Neural progenitor cell (in vitro differentiated cells): ENCODE measurements at regions not wholly inside any gene's neighbourhood (a gene's known extent, or its start where the extent isn't known, plus 50 kb on each side); places are given as distances from the start of the nearest gene placed in this dataset.

ENCODE experiments used
- DNase-seq: peaks from one replicate; pipeline ENCODE4 v3.0.0-alpha.2; 2016; ENCODE audit warnings: low spot score
- H2AFZ ChIP-seq: fragments of 200-600 bp; sonication (generic); replicated peaks from 2 replicates; pipeline ENCODE4 v1.6.1; 2016; ENCODE audit warnings: antibody characterized with exemption
- H3F3A ChIP-seq: fragments of 200-600 bp; sonication (generic); 2 replicates; pipeline ENCODE4 v1.6.1; 2016; ENCODE audit warnings: antibody characterized with exemption, low read depth
- H3K27ac ChIP-seq: fragments of 200-600 bp; sonication (generic); 2 replicates; pipeline ENCODE4 v1.5.1; 2016; ENCODE audit warnings: mild to moderate bottlenecking
- H3K27me3 ChIP-seq: fragments of 200-600 bp; sonication (generic); 2 replicates; pipeline ENCODE4 v1.6.1; 2016; ENCODE audit warnings: mild to moderate bottlenecking, moderate library complexity
- H3K36me3 ChIP-seq: fragments of 200-600 bp; sonication (generic); 2 replicates; pipeline ENCODE4 v1.5.1; 2016
- H3K4me1 ChIP-seq: fragments of 200-600 bp; sonication (generic); 2 replicates; pipeline ENCODE4 v1.6.1; 2016; ENCODE audit warnings: mixed run types
- H3K4me2 ChIP-seq: fragments of 200-600 bp; sonication (generic); 2 replicates; pipeline ENCODE4 v1.6.1; 2016
- H3K4me3 ChIP-seq: fragments of 200-600 bp; sonication (generic); 2 replicates; pipeline ENCODE4 v1.5.1; 2016
- H3K79me2 ChIP-seq: fragments of 200-600 bp; sonication (generic); 2 replicates; pipeline ENCODE4 v1.6.1; 2016; ENCODE audit warnings: low read depth
- H3K9ac ChIP-seq: fragments of 200-600 bp; sonication (generic); 2 replicates; pipeline ENCODE4 v1.6.1; 2016
- H3K9me3 ChIP-seq: fragments of 200-600 bp; sonication (generic); 2 replicates; pipeline ENCODE4 v1.5.1; 2016; ENCODE audit warnings: low read depth
- H4K20me1 ChIP-seq: fragments of 200-600 bp; sonication (generic); 2 replicates; pipeline ENCODE4 v1.6.1; 2016; ENCODE audit warnings: low read depth
- H3K27ac Mint-ChIP-seq: 3 replicates; pipeline ENCODE4 v1.8.0; 2021; ENCODE audit warnings: mixed read lengths
- H3K27me3 Mint-ChIP-seq: 2 replicates; pipeline ENCODE4 v1.8.0; 2022; ENCODE audit warnings: low read depth, mild to moderate bottlenecking, inconsistent platforms, moderate library complexity, mixed read lengths; ENCODE audit not compliant: insufficient read depth
- H3K36me3 Mint-ChIP-seq: 3 replicates; pipeline ENCODE4 v1.8.0; 2021; ENCODE audit warnings: mixed read lengths
- H3K4me1 Mint-ChIP-seq: 3 replicates; pipeline ENCODE4 v1.8.0; 2021; ENCODE audit warnings: mixed read lengths
- H3K4me3 Mint-ChIP-seq: 3 replicates; pipeline ENCODE4 v1.8.0; 2021; ENCODE audit warnings: mild to moderate bottlenecking, moderate library complexity, mixed read lengths
- H3K9me3 Mint-ChIP-seq: 3 replicates; pipeline ENCODE4 v1.8.0; 2020; ENCODE audit warnings: mixed read lengths
- CTCF ChIP-seq: fragments of 200-600 bp; sonication (generic); IDR thresholded peaks from 2 replicates; pipeline ENCODE4 v1.5.1; 2017; ENCODE audit warnings: antibody characterized with exemption, mild to moderate bottlenecking
- EZH2 ChIP-seq: fragments of 200-600 bp; sonication (generic); IDR thresholded peaks from 2 replicates; pipeline ENCODE4 v1.6.1; 2017; ENCODE audit warnings: antibody characterized with exemption, mild to moderate bottlenecking, moderate library complexity
- EZH2phosphoT487 ChIP-seq: fragments of 200-600 bp; sonication (generic); IDR thresholded peaks from 2 replicates; pipeline ENCODE4 v1.6.1; 2017; ENCODE audit warnings: antibody characterized with exemption

GRCh38 chr5:104915226-104915625 is 1352.6 kb upstream of the NUDT12 start:
- Histone ChIP-seq H4K20me1 (no peaks in the 10 kb centered on the region), H3K36me3 (no peaks in the 10 kb centered on the region), H3K27me3 (no peaks in the 10 kb centered on the region), H3F3A (no peaks in the 10 kb centered on the region), H3K4me3 (no peak overlapping the region), H3K9ac (no peak overlapping the region), H3K27ac (no peak overlapping the region), H3K9me3 (no peaks in the 10 kb centered on the region), H2AFZ (no peak overlapping the region), H3K79me2 (no peaks in the 10 kb centered on the region), H3K4me1 (peaks cover 7% of the 10 kb centered on the region), H3K4me2 (no peak overlapping the region)
- peak; percentile 63 for DNase-seq
- Mint-ChIP-seq H3K4me1 (peaks cover 13% of the 10 kb centered on the region), H3K27me3 (no peaks in the 10 kb centered on the region), H3K27ac (no peak overlapping the region), H3K4me3 (no peak overlapping the region), H3K9me3 (no peaks in the 10 kb centered on the region), H3K36me3 (no peaks in the 10 kb centered on the region)
- no peak for TF ChIP-seq CTCF
- TF ChIP-seq EZH2: no peak
- no peak for TF ChIP-seq EZH2phosphoT487

GRCh38 chr5:104914536-104915070 is 1352.0 kb upstream of the NUDT12 start:
- Histone ChIP-seq H3K27ac (no peak overlapping the region), H3K4me2 (no peak overlapping the region), H3F3A (no peaks in the 10 kb centered on the region), H3K79me2 (no peaks in the 10 kb centered on the region), H3K27me3 (no peaks in the 10 kb centered on the region), H3K9me3 (no peaks in the 10 kb centered on the region), H3K4me3 (no peak overlapping the region), H3K4me1 (peaks cover 7% of the 10 kb centered on the region), H2AFZ (no peak overlapping the region), H4K20me1 (no peaks in the 10 kb centered on the region), H3K9ac (no peak overlapping the region), H3K36me3 (no peaks in the 10 kb centered on the region)
- Mint-ChIP-seq H3K4me1 (peaks cover 13% of the 10 kb centered on the region), H3K36me3 (no peaks in the 10 kb centered on the region), H3K4me3 (no peak overlapping the region), H3K9me3 (no peaks in the 10 kb centered on the region), H3K27me3 (no peaks in the 10 kb centered on the region), H3K27ac (no peak overlapping the region)
- DNase-seq: no peak
- TF ChIP-seq EZH2: no peak
- no peak for TF ChIP-seq CTCF
- TF ChIP-seq EZH2phosphoT487: no peak

GRCh38 chr5:104913841-104914281 is 1351.3 kb upstream of the NUDT12 start:
- Histone ChIP-seq H3K36me3 (no peaks in the 10 kb centered on the region), H2AFZ (no peak overlapping the region), H3F3A (no peaks in the 10 kb centered on the region), H3K79me2 (no peaks in the 10 kb centered on the region), H3K4me2 (no peak overlapping the region), H3K27ac (no peak overlapping the region), H3K9ac (no peak overlapping the region), H3K9me3 (no peaks in the 10 kb centered on the region), H4K20me1 (no peaks in the 10 kb centered on the region), H3K27me3 (no peaks in the 10 kb centered on the region), H3K4me3 (no peak overlapping the region), H3K4me1 (peaks cover 9% of the 10 kb centered on the region)
- no peaks in the 10 kb centered on the region for H3K36me3 Mint-ChIP-seq
- no peak overlapping the region for H3K4me3 Mint-ChIP-seq
- H3K9me3 Mint-ChIP-seq: no peaks in the 10 kb centered on the region
- no peak overlapping the region for H3K27ac Mint-ChIP-seq
- H3K27me3 Mint-ChIP-seq: no peaks in the 10 kb centered on the region
- no peak for TF ChIP-seq CTCF
- TF ChIP-seq EZH2: no peak
- no peak for TF ChIP-seq EZH2phosphoT487
- DNase-seq: no peak
- peaks cover 13% of the 10 kb centered on the region for H3K4me1 Mint-ChIP-seq
